OCI-LY7 (cell line): ENCODE measurements at regions not wholly inside any gene's neighbourhood (a gene's known extent, or its start where the extent isn't known, plus 50 kb on each side); places are given as distances from the start of the nearest gene placed in this dataset.

Source experiments
- BruUV-seq: library from RNA; stranded (reverse); fragments of 400-500 nt; replicated peaks from 2 replicates; lab custom pipeline; 2021; lab: Mats Ljungman, UMichigan
- CTCF ChIA-PET: fragments of 300-600 bp; sonication (Branson Sonifier 250); formaldehyde crosslinking; loops from one replicate; lab custom pipeline; 2022; ENCODE audit warnings: antibody characterized with exemption; ENCODE audit not compliant: unreplicated experiment; lab: Charles Lee
- POLR2A ChIA-PET: fragments of 300-600 bp; sonication (Branson Sonifier 250); formaldehyde crosslinking; loops from one replicate; lab custom pipeline; 2022; ENCODE audit warnings: antibody characterized with exemption; lab: Charles Lee
- DNase-seq: peaks from one replicate; pipeline ENCODE4 v3.0.0-alpha.2; 2015; ENCODE audit warnings: low spot score
- H2AFZ ChIP-seq: fragments of 200-600 bp; sonication (generic), shearing (Covaris generic); 2 replicates; pipeline ENCODE4 v1.6.1; 2014; ENCODE audit warnings: mild to moderate bottlenecking, antibody characterized with exemption, low read length, moderate library complexity
- H3K27ac ChIP-seq: fragments of 200-600 bp; sonication (generic); 2 replicates; pipeline ENCODE4 v1.5.1; 2014; ENCODE audit warnings: mixed run types, low read depth, mild to moderate bottlenecking, moderate library complexity, low read length, inconsistent platforms; ENCODE audit not compliant: poor library complexity, severe bottlenecking
- H3K36me3 ChIP-seq: fragments of 200-600 bp; sonication (generic); 2 replicates; pipeline ENCODE4 v1.6.1; 2014; ENCODE audit warnings: mild to moderate bottlenecking, antibody characterized with exemption, low read length, moderate library complexity, mixed read lengths; ENCODE audit not compliant: insufficient read depth
- H3K4me1 ChIP-seq: fragments of 200-600 bp; sonication (generic); 2 replicates; pipeline ENCODE4 v1.5.1; 2014; ENCODE audit warnings: mild to moderate bottlenecking, low read length; ENCODE audit not compliant: insufficient read depth, poor library complexity, severe bottlenecking
- H3K4me2 ChIP-seq: fragments of 200-600 bp; sonication (generic); 2 replicates; pipeline ENCODE4 v1.6.1; 2014; ENCODE audit warnings: mild to moderate bottlenecking, low read length
- H3K4me3 ChIP-seq: fragments of 200-600 bp; sonication (generic); 2 replicates; pipeline ENCODE4 v1.5.1; 2014; ENCODE audit warnings: mild to moderate bottlenecking, low read depth, low read length; ENCODE audit not compliant: poor library complexity, severe bottlenecking
- H3K79me2 ChIP-seq: fragments of 200-600 bp; sonication (generic); 2 replicates; pipeline ENCODE4 v1.6.1; 2016; ENCODE audit warnings: low read depth, mild to moderate bottlenecking, low read length, moderate library complexity, mixed read lengths; ENCODE audit not compliant: insufficient read depth
- H3K9me2 ChIP-seq: fragments of 200-600 bp; sonication (generic); 2 replicates; pipeline ENCODE4 v1.6.1; 2016; ENCODE audit warnings: mild to moderate bottlenecking, low read length, mixed read lengths; ENCODE audit not compliant: insufficient read depth
- H3K9me3 ChIP-seq: fragments of 200-600 bp; sonication (generic); 2 replicates; pipeline ENCODE4 v1.6.1; 2014; ENCODE audit warnings: mild to moderate bottlenecking, mixed run types, low read length, mixed read lengths
- H4K20me1 ChIP-seq: fragments of 200-600 bp; sonication (generic); 2 replicates; pipeline ENCODE4 v1.6.1; 2014; ENCODE audit warnings: mild to moderate bottlenecking, antibody characterized with exemption, low read length, moderate library complexity, mixed read lengths; ENCODE audit not compliant: insufficient read depth
- CTCF ChIP-seq: fragments of 200-600 bp; sonication (generic); conservative IDR thresholded peaks from 2 replicates; pipeline ENCODE4 v1.5.1; 2014; ENCODE audit warnings: mild to moderate bottlenecking, antibody characterized with exemption, low read length, moderate library complexity, mixed read lengths
- EZH2phosphoT487 ChIP-seq: fragments of 200-600 bp; sonication (generic); IDR thresholded peaks from 2 replicates; pipeline ENCODE4 v1.6.1; 2018; ENCODE audit warnings: low read depth, borderline replicate concordance, mild to moderate bottlenecking, mixed run types, antibody characterized with exemption, low read length, moderate library complexity, mixed read lengths
- intact Hi-C: fragments of 100-400 bp; cut with micrococcal nuclease; formaldehyde crosslinking; loops from one replicate; pipeline ENCODE4 v1.10.0; 2022; ENCODE audit not compliant: unreplicated experiment

GRCh38 chr10:131500892-131501291, 189.4 kb upstream of the TCERG1L start:
- Histone ChIP-seq H3K9me2 (no peaks in the 10 kb centered on the region), H3K79me2 (no peaks in the 10 kb centered on the region), H3K36me3 (no peaks in the 10 kb centered on the region), H3K9me3 (peaks cover 11% of the 10 kb centered on the region), H2AFZ (no peak overlapping the region), H3K4me1 (no peaks in the 10 kb centered on the region), H3K4me2 (no peak overlapping the region), H3K4me3 (no peak overlapping the region), H4K20me1 (no peaks in the 10 kb centered on the region), H3K27ac (no peak overlapping the region)
- no TSS peak for BruUV-seq
- ChIA-PET CTCF (no interaction called here), POLR2A (no interaction called here)
- TF ChIP-seq EZH2phosphoT487 (no peak), CTCF (no peak)
- intact Hi-C loops = no loop called here
- no peak for DNase-seq

GRCh38 chr10:131503992-131504391, 192.5 kb upstream of the TCERG1L start:
- POLR2A ChIA-PET = no interaction called here
- Histone ChIP-seq H3K9me2 (no peaks in the 10 kb centered on the region), H3K79me2 (no peaks in the 10 kb centered on the region), H3K9me3 (peaks cover 11% of the 10 kb centered on the region), H2AFZ (no peak overlapping the region), H3K4me3 (no peak overlapping the region), H3K27ac (no peak overlapping the region), H3K4me1 (no peaks in the 10 kb centered on the region), H3K36me3 (no peaks in the 10 kb centered on the region), H3K4me2 (no peak overlapping the region), H4K20me1 (no peaks in the 10 kb centered on the region)
- BruUV-seq = no TSS peak
- no peak for TF ChIP-seq CTCF
- TF ChIP-seq EZH2phosphoT487 = no peak
- DNase-seq = no peak
- CTCF ChIA-PET = no interaction called here
- intact Hi-C loops = no loop called here

- H3K9me2 ChIP-seq = no peaks in the 10 kb centered on the region
- DNase-seq = no peak
- H3K4me3 ChIP-seq = no peak overlapping the region
- H3K27ac ChIP-seq = no peak overlapping the region
- no peaks in the 10 kb centered on the region for H3K36me3 ChIP-seq
- intact Hi-C loops = no loop called here
- BruUV-seq = no TSS peak
- TF ChIP-seq CTCF (no peak), EZH2phosphoT487 (no peak)
- H2AFZ ChIP-seq = no peak overlapping the region
- H3K9me3 ChIP-seq = no peaks in the 10 kb centered on the region
- CTCF ChIA-PET = no interaction called here
- H3K4me1 ChIP-seq = no peaks in the 10 kb centered on the region
- no peaks in the 10 kb centered on the region for H4K20me1 ChIP-seq
- H3K4me2 ChIP-seq = no peak overlapping the region
- POLR2A ChIA-PET = no interaction called here
- H3K79me2 ChIP-seq = no peaks in the 10 kb centered on the region
Observed at GRCh38 chr10:131511391-131511790, 199.9 kb upstream of the TCERG1L start.
